ENCODE measurements at regions not wholly inside any gene's neighbourhood (a gene's known extent, or its start where the extent isn't known, plus 50 kb on each side); places are given as distances from the start of the nearest gene placed in this dataset.
"Not testable (repeated sequence)": the region's sequence is repeated elsewhere in the genome, so short reads cannot be mapped to it uniquely, and the experiment has no call there.

DNA sequence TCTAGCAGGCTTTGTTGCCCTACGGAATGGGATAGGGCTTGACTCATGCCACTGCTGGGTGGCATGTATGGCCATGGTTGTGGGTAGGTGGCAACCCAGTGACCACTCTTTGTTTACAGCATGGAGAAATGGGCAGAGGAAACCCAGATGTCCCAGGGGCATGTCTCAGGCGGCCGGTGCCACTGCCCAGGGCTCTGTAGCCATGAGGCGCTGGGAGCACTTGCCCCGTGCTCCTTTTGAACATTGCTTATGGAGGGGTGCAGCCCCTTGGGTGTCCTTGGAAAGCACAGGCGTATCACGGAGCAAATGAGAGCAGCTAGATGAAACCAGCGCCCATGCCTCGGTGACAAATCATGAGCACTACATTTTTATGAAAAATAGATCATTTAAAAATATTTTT, 212.5 kb upstream of the ECI2 start:
- Histone ChIP-seq H3K4me1 (ENCODE audit: control insufficient read depth, insufficient read depth, low read length) (no peaks in the 10 kb centered on the region), H3K36me3 (ENCODE audit: control insufficient read depth, insufficient read depth, low read length) (no peaks in the 10 kb centered on the region), H3K9me3 (ENCODE audit: control insufficient read depth, insufficient read depth, low read length) (no peaks in the 10 kb centered on the region), H3K4me3 (ENCODE audit: low read depth, low read length) (no peak overlapping the region), H3K9ac (ENCODE audit: low read depth, low read length) (no peak overlapping the region), H3K27me3 (ENCODE audit: control insufficient read depth, insufficient read depth, low read length) (no peaks in the 10 kb centered on the region)

DNA sequence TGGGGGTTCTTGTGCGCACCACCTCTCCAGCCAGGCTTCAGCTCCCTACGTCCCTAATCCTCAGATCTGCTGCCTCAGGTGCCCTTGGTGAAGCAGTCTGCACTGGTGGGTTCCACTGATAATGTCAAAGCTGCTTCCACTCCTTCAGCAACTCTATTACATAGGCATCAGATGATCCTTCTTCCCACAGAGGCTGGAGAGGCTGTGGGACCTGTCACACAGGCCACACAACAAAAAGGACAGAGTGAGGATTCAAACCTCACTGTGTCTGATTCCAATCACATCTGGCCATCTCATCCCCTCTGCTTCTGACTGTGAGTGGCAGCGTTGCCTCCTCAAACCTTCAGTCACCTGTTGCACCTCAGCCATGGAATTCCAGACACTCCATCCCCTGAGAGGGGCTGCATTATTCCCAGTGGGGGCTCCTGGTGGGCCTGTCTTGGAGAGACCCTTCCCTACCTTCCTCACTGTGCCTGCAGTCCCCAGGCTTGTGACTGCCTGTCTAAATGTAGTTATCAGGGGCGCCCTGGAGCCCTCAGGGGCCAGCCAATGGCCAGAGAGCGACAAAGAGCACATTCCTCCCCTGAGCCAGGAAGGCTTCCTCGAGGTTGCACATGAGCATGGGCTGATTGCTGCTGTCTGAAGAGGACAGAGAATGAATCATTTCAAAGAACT, 211.4 kb upstream of the ECI2 start:
- Histone ChIP-seq H3K4me3 (ENCODE audit: low read depth, low read length) (no peak overlapping the region), H3K4me1 (ENCODE audit: control insufficient read depth, insufficient read depth, low read length) (no peaks in the 10 kb centered on the region), H3K9ac (ENCODE audit: low read depth, low read length) (no peak overlapping the region), H3K27me3 (ENCODE audit: control insufficient read depth, insufficient read depth, low read length) (no peaks in the 10 kb centered on the region), H3K36me3 (ENCODE audit: control insufficient read depth, insufficient read depth, low read length) (no peaks in the 10 kb centered on the region), H3K9me3 (ENCODE audit: control insufficient read depth, insufficient read depth, low read length) (no peaks in the 10 kb centered on the region)

GRCh38 chr6:4345543-4345942, 210.2 kb upstream of the ECI2 start:
- H3K9me3 ChIP-seq (ENCODE audit: control insufficient read depth, insufficient read depth, low read length) = no peaks in the 10 kb centered on the region
- no peaks in the 10 kb centered on the region for H3K36me3 ChIP-seq (ENCODE audit: control insufficient read depth, insufficient read depth, low read length)
- H3K27me3 ChIP-seq (ENCODE audit: control insufficient read depth, insufficient read depth, low read length) = no peaks in the 10 kb centered on the region
- no peaks in the 10 kb centered on the region for H3K4me1 ChIP-seq (ENCODE audit: control insufficient read depth, insufficient read depth, low read length)
- H3K9ac ChIP-seq (ENCODE audit: low read depth, low read length) = no peak overlapping the region
- H3K4me3 ChIP-seq (ENCODE audit: low read depth, low read length) = no peak overlapping the region

GRCh38 chr6:4344317-4344899, 209.0 kb upstream of the ECI2 start:
- H3K4me3 ChIP-seq (ENCODE audit: low read depth, low read length) = no peak overlapping the region
- no peaks in the 10 kb centered on the region for H3K9me3 ChIP-seq (ENCODE audit: control insufficient read depth, insufficient read depth, low read length)
- H3K4me1 ChIP-seq (ENCODE audit: control insufficient read depth, insufficient read depth, low read length) = no peaks in the 10 kb centered on the region
- H3K36me3 ChIP-seq (ENCODE audit: control insufficient read depth, insufficient read depth, low read length) = no peaks in the 10 kb centered on the region
- no peaks in the 10 kb centered on the region for H3K27me3 ChIP-seq (ENCODE audit: control insufficient read depth, insufficient read depth, low read length)
- no peak overlapping the region for H3K9ac ChIP-seq (ENCODE audit: low read depth, low read length)

- Histone ChIP-seq H3K9ac (ENCODE audit: low read depth, low read length) (no peak overlapping the region), H3K4me1 (ENCODE audit: control insufficient read depth, insufficient read depth, low read length) (no peaks in the 10 kb centered on the region), H3K9me3 (ENCODE audit: control insufficient read depth, insufficient read depth, low read length) (no peaks in the 10 kb centered on the region), H3K4me3 (ENCODE audit: low read depth, low read length) (no peak overlapping the region), H3K36me3 (ENCODE audit: control insufficient read depth, insufficient read depth, low read length) (no peaks in the 10 kb centered on the region), H3K27me3 (ENCODE audit: control insufficient read depth, insufficient read depth, low read length) (no peaks in the 10 kb centered on the region)
These were observed 207.2 kb upstream of the ECI2 start for GRCh38 chr6:4342407-4343137.

DNA sequence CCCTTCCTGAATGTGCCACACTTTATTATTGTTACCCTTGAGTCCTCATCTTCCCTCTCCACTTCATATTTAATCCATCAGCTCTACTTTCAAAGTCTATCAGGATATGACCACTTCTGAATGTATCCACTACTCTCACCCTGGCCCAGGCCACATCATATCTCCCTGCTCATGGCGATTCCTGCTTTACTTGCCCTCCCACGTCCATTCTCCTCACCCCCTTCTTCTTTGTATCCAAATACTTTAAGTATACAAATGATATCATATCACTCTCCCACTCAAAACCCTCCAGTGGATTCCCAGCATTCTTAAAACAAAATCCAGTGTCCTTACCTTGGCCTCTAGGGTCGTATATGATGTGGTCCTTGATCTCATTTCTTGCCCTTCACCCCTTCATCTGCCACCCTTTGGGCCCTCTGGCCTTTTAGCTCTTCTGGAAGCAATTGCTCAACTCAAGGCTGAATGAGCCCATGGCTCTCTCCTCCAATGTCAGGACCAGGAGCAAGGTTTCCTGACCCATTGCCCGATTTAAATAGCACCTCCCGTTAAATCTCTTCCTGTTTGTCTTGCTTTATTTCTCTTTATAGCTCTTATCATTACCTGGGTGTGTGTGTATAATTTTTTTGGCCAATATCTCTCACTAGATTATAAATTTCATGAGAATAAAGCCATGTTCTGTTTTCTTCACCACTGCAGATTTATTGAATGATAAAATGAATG, 205.9 kb upstream of the ECI2 start:
- H3K36me3 ChIP-seq (ENCODE audit: control insufficient read depth, insufficient read depth, low read length) = no peaks in the 10 kb centered on the region

GRCh38 chr6:4340544-4340943, 205.2 kb upstream of the ECI2 start:
- Histone ChIP-seq H3K4me1 (ENCODE audit: control insufficient read depth, insufficient read depth, low read length) (no peaks in the 10 kb centered on the region), H3K4me3 (ENCODE audit: low read depth, low read length) (no peak overlapping the region), H3K27me3 (ENCODE audit: control insufficient read depth, insufficient read depth, low read length) (no peaks in the 10 kb centered on the region), H3K36me3 (ENCODE audit: control insufficient read depth, insufficient read depth, low read length) (no peaks in the 10 kb centered on the region), H3K9me3 (ENCODE audit: control insufficient read depth, insufficient read depth, low read length) (no peaks in the 10 kb centered on the region), H3K9ac (ENCODE audit: low read depth, low read length) (no peak overlapping the region)

More for the DNA sequence above, 205.9 kb upstream of the ECI2 start:
- H3K27me3 ChIP-seq (ENCODE audit: control insufficient read depth, insufficient read depth, low read length) = no peaks in the 10 kb centered on the region
- no peak overlapping the region for H3K4me3 ChIP-seq (ENCODE audit: low read depth, low read length)
- H3K4me1 ChIP-seq (ENCODE audit: control insufficient read depth, insufficient read depth, low read length) = no peaks in the 10 kb centered on the region
- H3K9me3 ChIP-seq (ENCODE audit: control insufficient read depth, insufficient read depth, low read length) = no peaks in the 10 kb centered on the region
- H3K9ac ChIP-seq (ENCODE audit: low read depth, low read length) = no peak overlapping the region

- no peak overlapping the region for H3K9ac ChIP-seq (ENCODE audit: low read depth, low read length)
- no peak overlapping the region for H3K4me3 ChIP-seq (ENCODE audit: low read depth, low read length)
- H3K9me3 ChIP-seq (ENCODE audit: control insufficient read depth, insufficient read depth, low read length) = no peaks in the 10 kb centered on the region
- no peaks in the 10 kb centered on the region for H3K36me3 ChIP-seq (ENCODE audit: control insufficient read depth, insufficient read depth, low read length)
- no peaks in the 10 kb centered on the region for H3K27me3 ChIP-seq (ENCODE audit: control insufficient read depth, insufficient read depth, low read length)
- H3K4me1 ChIP-seq (ENCODE audit: control insufficient read depth, insufficient read depth, low read length) = no peaks in the 10 kb centered on the region
These were observed 203.5 kb upstream of the ECI2 start for GRCh38 chr6:4338884-4339283.

GRCh38 chr6:4336778-4337442, 201.5 kb upstream of the ECI2 start:
- Histone ChIP-seq H3K27me3 (ENCODE audit: control insufficient read depth, insufficient read depth, low read length) (no peaks in the 10 kb centered on the region), H3K36me3 (ENCODE audit: control insufficient read depth, insufficient read depth, low read length) (no peaks in the 10 kb centered on the region), H3K9ac (ENCODE audit: low read depth, low read length) (no peak overlapping the region), H3K9me3 (ENCODE audit: control insufficient read depth, insufficient read depth, low read length) (no peaks in the 10 kb centered on the region), H3K4me1 (ENCODE audit: control insufficient read depth, insufficient read depth, low read length) (no peaks in the 10 kb centered on the region), H3K4me3 (ENCODE audit: low read depth, low read length) (no peak overlapping the region)

- H3K36me3 ChIP-seq (ENCODE audit: control insufficient read depth, insufficient read depth, low read length) = no peaks in the 10 kb centered on the region
- H3K9ac ChIP-seq (ENCODE audit: low read depth, low read length) = no peak overlapping the region
- no peaks in the 10 kb centered on the region for H3K9me3 ChIP-seq (ENCODE audit: control insufficient read depth, insufficient read depth, low read length)
- H3K4me3 ChIP-seq (ENCODE audit: low read depth, low read length) = no peak overlapping the region
- no peaks in the 10 kb centered on the region for H3K27me3 ChIP-seq (ENCODE audit: control insufficient read depth, insufficient read depth, low read length)
- no peaks in the 10 kb centered on the region for H3K4me1 ChIP-seq (ENCODE audit: control insufficient read depth, insufficient read depth, low read length)
These were observed 200.7 kb upstream of the ECI2 start for GRCh38 chr6:4336084-4336483.

DNA sequence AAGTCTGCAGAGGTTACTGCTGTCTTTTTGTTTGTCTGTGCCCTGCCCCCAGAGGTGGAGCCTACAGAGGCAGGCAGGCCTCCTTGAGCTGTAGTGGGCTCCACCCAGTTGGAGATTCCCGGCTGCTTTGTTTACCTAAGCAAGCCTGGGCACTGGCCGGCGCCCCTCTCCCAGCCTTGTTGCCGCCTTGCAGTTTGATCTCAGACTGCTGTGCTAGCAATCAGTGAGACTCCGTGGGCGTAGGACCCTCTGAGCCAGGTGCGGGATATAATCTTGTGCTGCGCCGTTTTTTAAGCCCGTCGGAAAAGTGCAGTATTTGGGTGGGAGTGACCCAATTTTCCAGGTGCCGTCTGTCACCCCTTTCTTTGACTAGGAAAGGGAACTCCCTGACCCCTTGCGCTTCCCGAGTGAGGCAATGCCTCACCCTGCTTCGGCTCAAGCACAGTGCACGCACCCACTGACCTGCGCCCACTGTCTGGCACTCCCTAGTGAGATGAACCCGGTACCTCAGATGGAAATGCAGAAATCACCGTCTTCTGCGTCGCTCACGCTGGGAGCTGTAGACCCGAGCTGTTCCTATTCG, 198.9 kb upstream of the ECI2 start:
- not testable (repeated sequence) for H3K4me1 ChIP-seq (ENCODE audit: control insufficient read depth, insufficient read depth, low read length); H3K27me3 ChIP-seq (ENCODE audit: control insufficient read depth, insufficient read depth, low read length); H3K9me3 ChIP-seq (ENCODE audit: control insufficient read depth, insufficient read depth, low read length); H3K36me3 ChIP-seq (ENCODE audit: control insufficient read depth, insufficient read depth, low read length); H3K9ac ChIP-seq (ENCODE audit: low read depth, low read length)
- peak overlapping the region; percentile 18 for H3K4me3 ChIP-seq (ENCODE audit: low read depth, low read length)

All from iPS-15b (cell line).